Loucy (cell line): ENCODE measurements at regions not wholly inside any gene's neighbourhood (a gene's known extent, or its start where the extent isn't known, plus 50 kb on each side); places are given as distances from the start of the nearest gene placed in this dataset.

ENCODE experiments used
- H2AFZ ChIP-seq: fragments of 200-600 bp; sonication (generic); 2 replicates; pipeline ENCODE4 v1.6.0; 2016; ENCODE audit warnings: antibody characterized with exemption, mild to moderate bottlenecking, low read length, moderate library complexity
- H3F3A ChIP-seq: fragments of 200-600 bp; 2 replicates; pipeline ENCODE4 v1.6.0; 2016; ENCODE audit warnings: antibody characterized with exemption, low read depth, mild to moderate bottlenecking
- H3K27me3 ChIP-seq: fragments of 200-600 bp; sonication (generic); 2 replicates; pipeline ENCODE4 v1.6.1; 2014; ENCODE audit warnings: low read length, mild to moderate bottlenecking; ENCODE audit not compliant: insufficient read depth, poor library complexity, severe bottlenecking
- H3K36me3 ChIP-seq: fragments of 200-600 bp; sonication (generic); 2 replicates; pipeline ENCODE4 v1.6.1; 2016; ENCODE audit warnings: low read length; ENCODE audit not compliant: insufficient read depth
- H3K4me1 ChIP-seq: fragments of 200-600 bp; sonication (generic); 2 replicates; pipeline ENCODE4 v1.5.1; 2014; ENCODE audit warnings: low read length, mild to moderate bottlenecking; ENCODE audit not compliant: insufficient read depth, poor library complexity, severe bottlenecking
- H3K4me2 ChIP-seq: fragments of 200-600 bp; sonication (generic); 2 replicates; pipeline ENCODE4 v1.6.0; 2014; ENCODE audit warnings: antibody characterized with exemption, low read length, low read depth, mild to moderate bottlenecking; ENCODE audit not compliant: poor library complexity, severe bottlenecking
- H3K4me3 ChIP-seq: fragments of 200-600 bp; sonication (generic); 2 replicates; pipeline ENCODE4 v1.5.1; 2014; ENCODE audit warnings: low read length, mild to moderate bottlenecking, mixed read lengths; ENCODE audit not compliant: poor library complexity, severe bottlenecking
- H3K79me2 ChIP-seq: fragments of 200-600 bp; sonication (generic); 2 replicates; pipeline ENCODE4 v1.6.1; 2014; ENCODE audit warnings: low read length; ENCODE audit not compliant: insufficient read depth
- H3K9ac ChIP-seq: fragments of 200-600 bp; sonication (generic); 2 replicates; pipeline ENCODE4 v1.6.0; 2014; ENCODE audit warnings: mild to moderate bottlenecking, low read depth, low read length, moderate library complexity; ENCODE audit not compliant: poor library complexity, severe bottlenecking
- H3K9me2 ChIP-seq: fragments of 200-600 bp; sonication (generic); replicated peaks from 2 replicates; pipeline ENCODE4 v1.6.1; 2016; ENCODE audit warnings: low read depth, low read length, mixed read lengths
- H3K9me3 ChIP-seq: fragments of 200-600 bp; sonication (generic); 2 replicates; pipeline ENCODE4 v1.6.1; 2014; ENCODE audit warnings: mild to moderate bottlenecking, antibody characterized with exemption, low read length, low read depth; ENCODE audit not compliant: insufficient read depth
- H4K20me1 ChIP-seq: fragments of 200-600 bp; sonication (generic); 2 replicates; pipeline ENCODE4 v1.6.0; 2014; ENCODE audit warnings: antibody characterized with exemption, low read length, mild to moderate bottlenecking; ENCODE audit not compliant: insufficient read depth, poor library complexity, severe bottlenecking
- EZH2phosphoT487 ChIP-seq: fragments of 200-600 bp; IDR thresholded peaks from 2 replicates; pipeline ENCODE4 v1.6.1; 2018; ENCODE audit warnings: antibody characterized with exemption, mild to moderate bottlenecking, moderate library complexity, borderline replicate concordance
- TF ChIP-seq, protein P1 (sequence below): fragments of 200-600 bp; sonication (generic); conservative IDR thresholded peaks from 2 replicates; pipeline ENCODE4 v1.5.1; 2014; ENCODE audit warnings: mild to moderate bottlenecking, antibody characterized with exemption, low read length

DNA sequence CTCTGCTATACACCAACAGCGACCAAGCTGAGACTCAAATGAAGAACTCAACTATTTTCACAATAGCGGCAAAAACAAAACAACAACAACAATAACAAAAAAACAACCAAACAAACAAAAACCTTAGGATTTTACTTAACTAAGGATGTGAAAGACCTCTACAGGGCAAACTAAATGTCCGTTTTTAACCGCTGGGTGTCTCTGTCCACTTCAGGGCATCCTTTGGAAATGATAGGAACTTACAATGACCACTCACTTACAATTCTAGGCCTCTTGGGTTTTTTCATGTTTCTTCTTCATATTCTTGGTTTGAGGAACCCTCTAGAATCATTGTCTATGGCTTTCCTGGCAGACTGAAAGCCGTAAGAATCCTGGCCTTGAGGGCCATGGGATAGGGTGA is 134.0 kb upstream of the FAM78B start:
- H3K27me3 ChIP-seq: no peaks in the 10 kb centered on the region
- TF ChIP-seq, protein P1, sequence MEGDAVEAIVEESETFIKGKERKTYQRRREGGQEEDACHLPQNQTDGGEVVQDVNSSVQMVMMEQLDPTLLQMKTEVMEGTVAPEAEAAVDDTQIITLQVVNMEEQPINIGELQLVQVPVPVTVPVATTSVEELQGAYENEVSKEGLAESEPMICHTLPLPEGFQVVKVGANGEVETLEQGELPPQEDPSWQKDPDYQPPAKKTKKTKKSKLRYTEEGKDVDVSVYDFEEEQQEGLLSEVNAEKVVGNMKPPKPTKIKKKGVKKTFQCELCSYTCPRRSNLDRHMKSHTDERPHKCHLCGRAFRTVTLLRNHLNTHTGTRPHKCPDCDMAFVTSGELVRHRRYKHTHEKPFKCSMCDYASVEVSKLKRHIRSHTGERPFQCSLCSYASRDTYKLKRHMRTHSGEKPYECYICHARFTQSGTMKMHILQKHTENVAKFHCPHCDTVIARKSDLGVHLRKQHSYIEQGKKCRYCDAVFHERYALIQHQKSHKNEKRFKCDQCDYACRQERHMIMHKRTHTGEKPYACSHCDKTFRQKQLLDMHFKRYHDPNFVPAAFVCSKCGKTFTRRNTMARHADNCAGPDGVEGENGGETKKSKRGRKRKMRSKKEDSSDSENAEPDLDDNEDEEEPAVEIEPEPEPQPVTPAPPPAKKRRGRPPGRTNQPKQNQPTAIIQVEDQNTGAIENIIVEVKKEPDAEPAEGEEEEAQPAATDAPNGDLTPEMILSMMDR: no peak
- no peak for TF ChIP-seq EZH2phosphoT487

DNA sequence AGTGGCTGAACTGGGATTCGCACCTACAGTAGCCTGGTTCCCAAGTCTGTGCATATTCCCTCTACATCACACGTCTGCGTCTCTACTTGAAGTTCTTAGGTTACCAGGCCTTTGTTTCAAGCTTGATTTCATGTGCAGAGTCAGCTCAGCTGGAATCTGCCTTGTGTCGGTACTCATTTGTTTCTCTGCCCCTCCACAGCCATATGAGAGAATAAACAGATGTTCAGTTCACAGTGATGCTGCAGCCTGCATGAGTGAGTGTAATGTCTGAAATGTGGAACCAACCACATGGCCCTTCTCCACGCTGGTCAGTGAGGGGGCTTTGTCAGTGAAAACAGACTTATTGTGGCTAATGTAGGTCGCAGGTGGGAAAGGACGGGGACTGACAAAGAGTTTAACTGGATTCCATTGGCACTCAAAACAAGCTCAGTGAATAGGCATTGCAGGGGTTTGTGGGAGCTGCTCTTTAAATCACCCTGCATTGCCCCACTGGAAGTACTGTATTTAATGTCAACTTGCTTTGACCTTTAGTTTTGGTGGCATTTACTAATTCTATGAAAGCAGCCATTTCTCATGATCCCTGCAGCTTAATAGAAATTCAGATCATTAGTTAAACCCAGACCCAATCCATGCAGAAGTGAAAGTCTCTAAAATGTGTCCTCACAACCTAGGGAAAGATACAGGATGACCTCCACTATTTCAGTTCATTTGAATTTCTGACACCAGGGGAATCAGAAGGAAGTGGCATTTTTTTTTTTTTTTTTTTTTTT is 136.4 kb upstream of the FAM78B start:
- H3K4me2 ChIP-seq: no peak overlapping the region
- H3K9me3 ChIP-seq: no peaks in the 10 kb centered on the region
- TF ChIP-seq, protein P1: no peak
- no peaks in the 10 kb centered on the region for H3K27me3 ChIP-seq
- H4K20me1 ChIP-seq: no peaks in the 10 kb centered on the region
- no peaks in the 10 kb centered on the region for H3K9me2 ChIP-seq
- H3F3A ChIP-seq: no peaks in the 10 kb centered on the region
- H3K79me2 ChIP-seq: no peaks in the 10 kb centered on the region
- H3K9ac ChIP-seq: no peak overlapping the region
- no peaks in the 10 kb centered on the region for H3K4me1 ChIP-seq
- H3K4me3 ChIP-seq: no peak overlapping the region
- H2AFZ ChIP-seq: no peak overlapping the region
- no peaks in the 10 kb centered on the region for H3K36me3 ChIP-seq

More for the DNA sequence above, 134.0 kb upstream of the FAM78B start:
- H3K79me2 ChIP-seq: no peaks in the 10 kb centered on the region
- no peak overlapping the region for H3K9ac ChIP-seq
- H3F3A ChIP-seq: no peaks in the 10 kb centered on the region
- no peak overlapping the region for H2AFZ ChIP-seq
- no peaks in the 10 kb centered on the region for H4K20me1 ChIP-seq
- no peaks in the 10 kb centered on the region for H3K9me2 ChIP-seq
- no peak overlapping the region for H3K4me3 ChIP-seq
- H3K4me2 ChIP-seq: no peak overlapping the region
- H3K9me3 ChIP-seq: no peaks in the 10 kb centered on the region
- no peaks in the 10 kb centered on the region for H3K4me1 ChIP-seq
- no peaks in the 10 kb centered on the region for H3K36me3 ChIP-seq

DNA sequence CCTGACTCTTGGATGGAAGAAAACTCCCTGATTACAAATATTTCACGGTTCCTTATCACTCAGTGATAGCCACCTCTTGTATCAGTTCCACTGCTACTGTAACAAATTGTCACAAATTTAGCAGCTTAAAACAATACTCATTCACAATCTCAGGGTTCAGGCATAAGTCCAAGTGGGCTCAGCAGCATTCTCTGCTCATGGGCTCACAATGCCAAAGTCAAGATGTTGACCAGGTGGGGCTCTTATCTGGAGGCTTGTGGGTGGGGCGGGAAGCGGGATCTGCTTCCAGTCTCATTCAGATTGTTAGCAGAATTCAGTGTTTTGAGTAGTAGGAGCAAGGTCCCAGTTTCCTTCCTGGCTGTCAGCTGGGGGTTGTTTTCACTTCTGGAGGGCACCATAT is 137.3 kb upstream of the FAM78B start:
- Histone ChIP-seq H3K36me3 (no peaks in the 10 kb centered on the region), H3K9ac (no peak overlapping the region), H3K9me3 (no peaks in the 10 kb centered on the region), H3K27me3 (no peaks in the 10 kb centered on the region), H2AFZ (no peak overlapping the region), H3K79me2 (no peaks in the 10 kb centered on the region), H4K20me1 (no peaks in the 10 kb centered on the region), H3K4me2 (no peak overlapping the region), H3K4me3 (no peak overlapping the region), H3K4me1 (no peaks in the 10 kb centered on the region), H3F3A (no peaks in the 10 kb centered on the region), H3K9me2 (no peaks in the 10 kb centered on the region)
- TF ChIP-seq, protein P1: no peak
- no peak for TF ChIP-seq EZH2phosphoT487
